CD4-positive, CD25-positive, alpha-beta regulatory T cell (primary cell): ENCODE measurements at regions not wholly inside any gene's neighbourhood (a gene's known extent, or its start where the extent isn't known, plus 50 kb on each side); places are given as distances from the start of the nearest gene placed in this dataset.

ENCODE experiments used
- ATAC-seq, 2 donors: fragments of 150-1000 bp; cut with Tn5 transposase; one replicate each; pipeline ENCODE4 v1.10.0; 2021; ENCODE audit warnings: low read depth in 2 of 2, moderate number of reproducible peaks in 2 of 2, moderate library complexity in 1 of 2
- DNase-seq, 3 donors: peaks; one replicate each; pipeline versions ENCODE4 v3.0.0 to v3.0.0-alpha.2; 2012 to 2022; ENCODE audit warnings: mixed read lengths in 1 of 3
- H3K27ac ChIP-seq: one replicate; pipeline ENCODE4 v1.7.0; 2013; ENCODE audit warnings: mild to moderate bottlenecking, low read length; ENCODE audit not compliant: insufficient read depth, poor library complexity, severe bottlenecking
- H3K27me3 ChIP-seq: one replicate; pipeline ENCODE4 v1.7.0; 2013; ENCODE audit warnings: low read length; ENCODE audit not compliant: control insufficient read depth, insufficient read depth
- H3K36me3 ChIP-seq: one replicate; pipeline ENCODE4 v1.7.0; 2013; ENCODE audit warnings: mild to moderate bottlenecking, low read length, moderate library complexity; ENCODE audit not compliant: control insufficient read depth, insufficient read depth
- H3K4me1 ChIP-seq: 2 replicates; pipeline ENCODE4 v1.7.0; 2013; ENCODE audit warnings: mild to moderate bottlenecking, low read length; ENCODE audit not compliant: insufficient read depth, control insufficient read depth, poor library complexity, severe bottlenecking
- H3K4me3 ChIP-seq: one replicate; pipeline ENCODE4 v1.7.0; 2013; ENCODE audit warnings: low read depth, mild to moderate bottlenecking, low read length, moderate library complexity
- H3K9me3 ChIP-seq, 2 experiments: 1 replicate in 1 of 2; 2 replicates in 1 of 2; pipeline ENCODE4 v1.7.0; 2013; ENCODE audit warnings: low read length in 2 of 2, mild to moderate bottlenecking in 1 of 2, moderate library complexity in 1 of 2; ENCODE audit not compliant: control insufficient read depth in 2 of 2
- H3K27ac Mint-ChIP-seq, 3 donors: one replicate each; pipeline ENCODE4 v1.8.0; 2020 to 2022; ENCODE audit warnings: mild to moderate bottlenecking in 3 of 3, mixed read lengths in 3 of 3, moderate library complexity in 2 of 3
- H3K27me3 Mint-ChIP-seq: one replicate; pipeline ENCODE4 v1.8.0; 2022; ENCODE audit warnings: mild to moderate bottlenecking, mixed read lengths
- H3K36me3 Mint-ChIP-seq: one replicate; pipeline ENCODE4 v1.8.0; 2020; ENCODE audit warnings: mixed read lengths
- H3K4me1 Mint-ChIP-seq, 4 donors: one replicate each; pipeline ENCODE4 v1.8.0; 2020 to 2022; ENCODE audit warnings: mixed read lengths in 4 of 4, mild to moderate bottlenecking in 1 of 4
- H3K4me3 Mint-ChIP-seq, 4 donors: one replicate each; pipeline ENCODE4 v1.8.0; 2020 to 2022; ENCODE audit warnings: mild to moderate bottlenecking in 4 of 4, mixed read lengths in 4 of 4, moderate library complexity in 3 of 4
- H3K9me3 Mint-ChIP-seq, 7 donors: one replicate each; pipeline ENCODE4 v1.8.0; 2020 to 2022; ENCODE audit warnings: mixed read lengths in 7 of 7, mild to moderate bottlenecking in 3 of 7, moderate library complexity in 2 of 7

DNA sequence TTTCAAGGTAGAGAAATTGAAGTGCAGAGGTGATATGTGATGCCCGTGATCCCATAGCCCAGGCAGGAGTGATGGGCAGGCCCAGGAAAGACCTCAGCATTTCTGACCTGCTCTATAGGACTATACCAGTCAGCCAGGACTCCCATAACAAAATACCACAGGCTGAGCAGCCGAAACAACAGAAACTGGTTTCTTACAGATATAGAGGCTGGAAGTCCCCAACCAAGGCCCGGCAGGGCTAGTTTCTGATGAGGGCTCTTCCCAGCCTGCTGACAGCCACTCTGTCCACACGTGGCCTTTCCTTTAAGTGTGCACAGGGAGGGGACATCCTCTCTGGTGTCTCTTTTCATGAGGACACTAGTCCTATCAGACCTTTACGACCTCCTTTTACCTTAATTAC lies 104.2 kb upstream of the AGAP1 start:
- no peaks in the 10 kb centered on the region for H3K27me3 Mint-ChIP-seq
- H3K27ac Mint-ChIP-seq: no peak overlapping the region
- H3K4me3 Mint-ChIP-seq: peak overlapping the region in 1 of 4 donors; percentile 19
- H3K27me3 ChIP-seq: no peaks in the 10 kb centered on the region
- no peaks in the 10 kb centered on the region for H3K36me3 ChIP-seq
- H3K4me1 ChIP-seq: peaks cover 10% of the 10 kb centered on the region
- no peak for DNase-seq
- H3K9me3 ChIP-seq: no peaks in the 10 kb centered on the region
- H3K4me1 Mint-ChIP-seq: peaks cover 7 to 15% (median 9%) of the 10 kb centered on the region in 4 donors
- ATAC-seq: no peak
- H3K36me3 Mint-ChIP-seq: no peaks in the 10 kb centered on the region
- peaks cover 0 to 9% (median 2%) of the 10 kb centered on the region in 7 donors for H3K9me3 Mint-ChIP-seq
- peak overlapping the region; percentile 64 for H3K4me3 ChIP-seq
- H3K27ac ChIP-seq: no peak overlapping the region

DNA sequence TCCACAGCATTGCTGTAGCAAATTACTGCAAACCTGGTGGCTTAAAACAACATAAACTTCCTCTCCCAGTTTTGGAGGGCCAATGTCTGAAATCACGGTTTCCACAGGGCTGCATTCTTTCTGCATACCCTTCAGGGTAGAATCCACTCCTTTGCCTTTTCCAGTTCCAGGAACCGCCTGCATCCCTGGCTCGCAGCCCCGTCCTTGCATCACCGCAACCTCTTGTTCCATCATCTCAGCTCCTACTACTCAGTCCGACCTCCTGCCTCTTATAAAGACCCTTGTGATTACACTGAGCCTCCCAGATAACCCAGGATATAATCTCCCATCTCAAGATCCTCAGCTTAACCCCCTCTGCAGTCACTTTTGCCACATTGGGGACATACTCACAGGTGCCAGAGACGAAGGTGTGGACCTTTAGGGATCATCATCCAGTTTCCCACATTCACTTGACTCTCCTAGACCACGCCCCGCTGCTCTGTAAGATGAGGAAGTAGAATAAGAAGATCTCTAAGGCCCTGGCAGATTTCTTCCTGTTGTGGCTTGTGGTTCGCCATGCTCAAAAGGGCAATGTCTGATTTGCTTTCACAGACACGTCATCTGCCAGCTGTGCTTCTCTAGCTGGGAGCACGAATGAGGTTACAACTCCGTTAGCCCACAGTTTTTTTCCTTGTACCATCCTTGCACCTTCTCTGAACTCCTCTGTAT lies 103.6 kb upstream of the AGAP1 start:
- Histone ChIP-seq H3K27ac (no peak overlapping the region), H3K27me3 (no peaks in the 10 kb centered on the region), H3K9me3 (no peaks in the 10 kb centered on the region), H3K4me3 (peak overlapping the region; percentile 64), H3K4me1 (peaks cover 10% of the 10 kb centered on the region), H3K36me3 (no peaks in the 10 kb centered on the region)
- peaks cover 0 to 10% (median 2%) of the 10 kb centered on the region in 7 donors for H3K9me3 Mint-ChIP-seq
- ATAC-seq: peak; percentile 71 to 78
- H3K27me3 Mint-ChIP-seq: peaks cover 5% of the 10 kb centered on the region
- H3K4me1 Mint-ChIP-seq: peaks cover 8 to 15% (median 10%) of the 10 kb centered on the region in 4 donors
- H3K36me3 Mint-ChIP-seq: no peaks in the 10 kb centered on the region
- peak overlapping the region; percentile 29 to 81 (median 72) for H3K4me3 Mint-ChIP-seq
- peak overlapping the region; percentile 11 to 72 (median 28) for H3K27ac Mint-ChIP-seq
- peak; percentile 5 to 49 (median 44) for DNase-seq

DNA sequence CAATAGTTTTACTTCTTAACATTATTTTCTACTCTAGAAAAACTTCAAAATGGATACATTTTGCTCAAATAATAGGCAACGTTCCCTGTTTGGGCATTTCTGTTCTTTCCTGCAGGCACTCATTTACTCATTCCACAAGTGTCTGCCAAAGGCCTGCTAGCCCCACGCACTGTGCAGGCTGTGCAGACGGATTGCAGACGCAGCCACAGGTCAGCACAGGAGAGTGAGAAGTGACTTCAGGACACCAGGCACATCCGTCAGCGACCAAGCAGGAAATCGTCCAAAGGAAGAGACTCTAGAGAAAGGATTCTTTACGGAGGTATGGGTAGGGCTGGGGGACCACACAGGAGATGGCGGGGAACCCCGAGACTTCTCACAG lies 103.0 kb upstream of the AGAP1 start:
- Mint-ChIP-seq H3K36me3 (no peaks in the 10 kb centered on the region), H3K27ac (peak overlapping the region in 1 of 3 donors; percentile 72), H3K27me3 (peaks cover 8% of the 10 kb centered on the region), H3K4me3 (peak overlapping the region in 3 of 4 donors; percentile 70 to 81 (median 73)), H3K9me3 (peaks cover 0 to 12% (median 2%) of the 10 kb centered on the region in 7 donors), H3K4me1 (peaks cover 8 to 15% (median 12%) of the 10 kb centered on the region in 4 donors)
- Histone ChIP-seq H3K4me3 (peak overlapping the region; percentile 64), H3K36me3 (no peaks in the 10 kb centered on the region), H3K9me3 (no peaks in the 10 kb centered on the region), H3K27me3 (no peaks in the 10 kb centered on the region), H3K4me1 (peaks cover 10% of the 10 kb centered on the region), H3K27ac (no peak overlapping the region)
- ATAC-seq (no peak), DNase-seq (no peak)

DNA sequence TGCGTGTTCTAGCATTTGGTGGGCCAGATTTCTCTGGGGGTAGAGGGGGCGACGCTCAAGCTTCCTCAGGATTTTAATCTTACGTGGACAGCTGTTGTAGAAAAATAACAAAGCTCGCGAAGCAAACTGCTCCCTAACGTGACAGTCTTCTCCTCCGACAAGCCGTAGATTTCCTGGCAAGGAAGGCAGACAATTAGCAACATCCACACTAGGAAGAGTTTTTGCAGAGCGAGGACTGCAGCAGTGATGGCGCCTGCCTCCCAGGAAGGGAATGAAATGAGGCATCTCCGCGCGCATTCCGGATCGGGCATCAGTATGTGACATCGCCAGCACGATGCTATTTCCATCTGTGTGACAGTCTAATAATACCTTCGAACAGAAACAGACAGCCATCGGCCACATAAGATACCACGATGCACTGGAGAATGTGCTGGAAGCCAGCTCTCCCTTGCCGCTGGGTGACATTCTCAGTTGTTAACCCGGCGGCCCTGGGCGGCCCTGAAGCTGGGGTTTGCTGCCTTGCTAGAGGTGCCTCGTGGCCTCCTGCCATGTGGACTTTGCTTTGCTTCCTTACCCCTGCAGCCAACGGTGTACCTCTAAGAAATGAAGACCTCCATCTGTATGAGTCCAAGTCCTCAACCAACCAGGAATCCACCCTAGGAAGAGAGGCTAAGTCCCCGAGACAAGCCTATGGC lies 101.8 kb upstream of the AGAP1 start:
- Histone ChIP-seq H3K27ac (no peak overlapping the region), H3K36me3 (no peaks in the 10 kb centered on the region), H3K4me1 (peaks cover 10% of the 10 kb centered on the region), H3K9me3 (no peaks in the 10 kb centered on the region), H3K4me3 (no peak overlapping the region), H3K27me3 (no peaks in the 10 kb centered on the region)
- Mint-ChIP-seq H3K27me3 (peaks cover 14% of the 10 kb centered on the region), H3K27ac (no peak overlapping the region), H3K36me3 (no peaks in the 10 kb centered on the region), H3K4me3 (no peak overlapping the region), H3K4me1 (peaks cover 8 to 15% (median 12%) of the 10 kb centered on the region in 4 donors), H3K9me3 (peaks cover 0 to 14% (median 2%) of the 10 kb centered on the region in 7 donors)
- ATAC-seq (no peak), DNase-seq (no peak)

DNA sequence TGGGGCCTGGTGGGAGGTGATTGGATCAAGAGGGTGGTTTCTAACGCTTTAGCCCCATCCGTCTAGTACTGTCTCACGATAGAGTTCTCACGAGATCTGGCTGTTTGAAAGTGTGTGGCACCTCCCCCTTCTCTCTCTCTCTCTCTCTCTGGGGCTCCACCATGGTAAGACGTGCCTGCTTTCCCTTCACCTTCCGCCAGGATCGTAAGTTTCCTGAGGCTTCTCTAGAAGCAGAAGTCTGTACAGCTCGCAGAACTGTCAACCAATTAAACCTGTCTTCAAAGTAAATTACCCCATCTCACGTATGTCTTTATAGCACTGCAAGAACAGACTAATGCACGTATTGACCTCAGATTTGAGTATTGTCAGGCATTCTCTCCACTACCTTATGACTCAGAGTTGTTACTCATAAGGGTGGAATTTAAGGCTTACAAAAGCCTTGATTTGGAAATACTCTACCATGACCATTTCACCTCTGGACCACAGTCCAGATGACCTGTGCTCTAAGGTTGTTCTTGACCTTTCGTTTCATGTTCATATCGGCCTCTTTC lies 99.5 kb upstream of the AGAP1 start:
- H3K9me3 ChIP-seq: peaks cover 0 to 2% of the 10 kb centered on the region in 2 experiments
- no peak overlapping the region for H3K27ac ChIP-seq

DNA sequence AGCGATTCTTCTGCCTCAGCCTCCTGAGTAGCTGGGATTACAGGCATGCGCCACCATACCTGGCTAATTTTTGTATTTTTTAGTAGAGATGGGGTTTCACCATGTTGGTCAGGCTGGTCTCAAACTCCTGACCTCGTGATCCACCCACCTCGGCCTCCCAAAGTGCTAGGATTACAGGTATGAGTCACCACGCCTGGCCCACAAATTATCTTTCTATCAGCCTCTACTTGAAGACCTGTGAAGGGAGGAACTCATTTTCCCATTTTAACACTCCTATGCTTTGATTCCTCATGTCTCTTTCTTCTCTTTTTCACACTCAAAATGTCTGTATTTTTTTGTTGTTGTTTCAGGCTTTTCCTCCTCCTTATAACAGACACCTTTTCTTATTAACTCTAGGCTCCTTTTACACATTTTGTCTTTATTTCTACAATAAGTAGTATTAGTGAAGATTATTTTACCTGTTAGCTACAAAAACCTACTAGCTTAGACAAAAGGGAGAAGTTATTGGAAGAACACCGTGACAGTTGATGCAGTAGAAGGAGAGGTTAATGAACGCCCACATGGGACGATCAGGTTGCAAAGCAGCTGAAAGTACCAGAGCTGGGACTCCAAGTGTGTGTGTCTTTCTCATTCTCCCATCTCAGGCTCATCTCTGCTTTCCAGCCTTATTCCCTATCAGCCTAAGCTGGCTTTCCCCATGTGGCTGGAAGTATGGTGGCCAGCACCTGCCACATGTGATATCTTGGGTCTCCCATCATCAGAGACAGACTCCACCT lies 97.6 kb upstream of the AGAP1 start:
- Histone ChIP-seq H3K4me3 (no peak overlapping the region), H3K9me3 (peaks cover 0 to 2% of the 10 kb centered on the region in 2 experiments), H3K27ac (no peak overlapping the region), H3K4me1 (no peaks in the 10 kb centered on the region), H3K36me3 (no peaks in the 10 kb centered on the region), H3K27me3 (no peaks in the 10 kb centered on the region)
- DNase-seq: no peak
- Mint-ChIP-seq H3K27me3 (peaks cover 14% of the 10 kb centered on the region), H3K4me1 (peaks cover 0 to 7% (median 0%) of the 10 kb centered on the region in 4 donors), H3K4me3 (no peak overlapping the region), H3K9me3 (peaks cover 0 to 12% (median 3%) of the 10 kb centered on the region in 7 donors), H3K27ac (no peak overlapping the region), H3K36me3 (no peaks in the 10 kb centered on the region)
- no peak for ATAC-seq

More for the DNA sequence above, 99.5 kb upstream of the AGAP1 start:
- Histone ChIP-seq H3K4me3 (no peak overlapping the region), H3K4me1 (peaks cover 10% of the 10 kb centered on the region), H3K27me3 (no peaks in the 10 kb centered on the region), H3K36me3 (no peaks in the 10 kb centered on the region)
- Mint-ChIP-seq H3K27me3 (peaks cover 14% of the 10 kb centered on the region), H3K36me3 (no peaks in the 10 kb centered on the region), H3K4me3 (no peak overlapping the region), H3K4me1 (peaks cover 8 to 15% (median 12%) of the 10 kb centered on the region in 4 donors), H3K9me3 (peaks cover 0 to 12% (median 3%) of the 10 kb centered on the region in 7 donors), H3K27ac (no peak overlapping the region)
- no peak for ATAC-seq
- no peak for DNase-seq

DNA sequence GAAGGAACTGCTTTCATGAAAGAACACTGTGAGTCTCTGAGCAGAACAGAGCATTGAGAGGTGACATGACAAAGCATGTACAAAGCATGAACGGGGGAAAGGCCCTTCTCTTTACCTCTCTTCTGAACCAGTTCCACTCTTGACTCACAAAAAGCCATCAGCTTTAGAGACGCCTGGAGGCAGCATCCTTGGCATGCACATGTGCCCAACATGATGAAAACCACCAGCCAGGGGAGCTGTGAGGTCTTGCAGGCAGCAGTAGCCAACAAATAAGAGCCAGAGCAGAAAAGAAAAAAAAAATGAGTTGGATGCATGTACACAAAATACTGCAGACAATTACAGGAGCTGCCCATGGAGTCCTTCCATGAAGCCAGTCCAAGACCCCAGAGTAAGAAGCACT lies 95.5 kb upstream of the AGAP1 start:
- Mint-ChIP-seq H3K9me3 (peaks cover 0 to 8% (median 3%) of the 10 kb centered on the region in 7 donors), H3K27ac (no peak overlapping the region), H3K4me3 (no peak overlapping the region), H3K4me1 (peaks cover 0 to 7% (median 0%) of the 10 kb centered on the region in 4 donors), H3K36me3 (no peaks in the 10 kb centered on the region), H3K27me3 (peaks cover 14% of the 10 kb centered on the region)
- Histone ChIP-seq H3K27ac (no peak overlapping the region), H3K9me3 (peaks cover 0 to 2% of the 10 kb centered on the region in 2 experiments), H3K4me3 (no peak overlapping the region), H3K4me1 (no peaks in the 10 kb centered on the region), H3K27me3 (no peaks in the 10 kb centered on the region), H3K36me3 (no peaks in the 10 kb centered on the region)
- no peak for ATAC-seq
- DNase-seq: no peak
